ENCODE measurements at regions not wholly inside any gene's neighbourhood (a gene's known extent, or its start where the extent isn't known, plus 50 kb on each side); places are given as distances from the start of the nearest gene placed in this dataset.

- no peak for TF ChIP-seq CTCF (conservative IDR thresholded peaks at IDR 0.05; ENCODE audit: low read depth, low read length)
Measured at GRCh38 chr5:167155387-167156005, 1135.9 kb upstream of the WWC1 start.

GRCh38 chr5:167156446-167156845 lies 1135.0 kb upstream of the WWC1 start:
- TF ChIP-seq CTCF (conservative IDR thresholded peaks at IDR 0.05; ENCODE audit: low read depth, low read length), result no peak
- DNase-seq (ENCODE audit: low read depth), result no peak
- H3K4me3 ChIP-seq (ENCODE audit: low read length), result no peak overlapping the region

More at GRCh38 chr5:167155387-167156005, 1135.9 kb upstream of the WWC1 start:
- DNase-seq (ENCODE audit: low read depth), result no peak
- no peak overlapping the region for H3K4me3 ChIP-seq (ENCODE audit: low read length)

DNA sequence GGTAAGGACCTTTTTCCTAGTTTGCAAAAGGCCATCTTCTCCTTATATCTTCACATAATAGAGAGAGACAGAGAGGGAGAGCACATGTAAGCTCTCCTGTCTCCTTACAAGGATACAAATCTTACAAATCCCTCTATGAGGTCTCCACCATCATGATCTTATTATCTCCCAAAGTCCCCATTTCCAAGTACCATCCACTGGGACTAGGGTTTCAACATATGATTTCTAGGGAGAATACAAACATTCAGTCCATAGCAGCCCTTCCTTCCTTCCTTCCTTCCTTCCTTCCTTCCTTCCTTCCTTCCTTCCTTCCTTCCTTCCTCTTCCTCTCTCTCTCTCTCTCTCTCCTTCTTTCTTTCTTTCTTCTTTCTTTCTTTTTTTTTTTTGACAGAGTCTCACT lies 1132.9 kb upstream of the WWC1 start:
- TF ChIP-seq CTCF (conservative IDR thresholded peaks at IDR 0.05; ENCODE audit: low read depth, low read length), result no peak
- DNase-seq (ENCODE audit: low read depth), result no peak
- no peak overlapping the region for H3K4me3 ChIP-seq (ENCODE audit: low read length)

DNA sequence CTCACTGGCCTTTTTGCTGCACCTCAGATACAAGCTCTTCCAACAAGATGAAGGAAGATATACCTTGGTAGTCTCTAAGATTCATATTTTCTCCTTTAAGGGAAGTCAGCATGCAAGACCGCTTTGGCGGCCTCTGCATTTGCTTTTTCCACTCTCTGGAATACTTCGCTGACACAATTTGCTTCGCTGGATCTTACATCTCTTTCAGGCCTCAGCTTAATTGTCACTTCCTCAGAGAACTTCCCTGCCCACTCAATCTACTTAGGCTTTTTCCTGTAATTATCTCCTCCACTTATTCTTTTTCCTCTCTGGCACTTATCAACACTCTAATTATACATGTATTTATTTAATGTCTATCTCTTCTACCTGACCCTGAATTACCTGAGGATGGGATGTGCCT lies 1131.1 kb upstream of the WWC1 start:
- no peak overlapping the region for H3K4me3 ChIP-seq (ENCODE audit: low read length)
- TF ChIP-seq CTCF (conservative IDR thresholded peaks at IDR 0.05; ENCODE audit: low read depth, low read length), result no peak
- DNase-seq (ENCODE audit: low read depth), result no peak

DNA sequence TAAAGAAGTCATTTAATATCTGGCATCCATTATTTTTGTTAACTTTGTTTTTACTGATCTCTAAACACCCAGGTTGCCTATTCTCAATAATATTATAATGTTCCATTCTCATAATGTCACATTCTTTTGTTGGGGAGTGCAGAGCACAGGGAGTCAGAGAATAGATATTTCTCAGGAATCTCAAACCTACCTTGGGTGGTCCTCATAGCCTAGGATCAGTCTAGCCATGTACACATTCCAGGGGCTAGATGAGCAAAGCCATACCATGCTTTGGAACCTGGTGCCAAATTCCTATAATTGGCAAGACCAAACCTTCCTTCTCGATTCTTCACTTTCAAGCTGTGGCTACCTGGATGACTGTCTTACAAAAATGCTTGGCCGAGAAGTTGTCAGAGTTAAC lies 1124.7 kb upstream of the WWC1 start:
- TF ChIP-seq CTCF (conservative IDR thresholded peaks at IDR 0.05; ENCODE audit: low read depth, low read length), result no peak
- no peak overlapping the region for H3K4me3 ChIP-seq (ENCODE audit: low read length)
- DNase-seq (ENCODE audit: low read depth), result no peak

- H3K4me3 ChIP-seq (ENCODE audit: low read length), result no peak overlapping the region
- no peak for DNase-seq (ENCODE audit: low read depth)
- TF ChIP-seq CTCF (conservative IDR thresholded peaks at IDR 0.05; ENCODE audit: low read depth, low read length), result no peak
Measured at GRCh38 chr5:167167191-167167795, 1124.2 kb upstream of the WWC1 start.

DNA sequence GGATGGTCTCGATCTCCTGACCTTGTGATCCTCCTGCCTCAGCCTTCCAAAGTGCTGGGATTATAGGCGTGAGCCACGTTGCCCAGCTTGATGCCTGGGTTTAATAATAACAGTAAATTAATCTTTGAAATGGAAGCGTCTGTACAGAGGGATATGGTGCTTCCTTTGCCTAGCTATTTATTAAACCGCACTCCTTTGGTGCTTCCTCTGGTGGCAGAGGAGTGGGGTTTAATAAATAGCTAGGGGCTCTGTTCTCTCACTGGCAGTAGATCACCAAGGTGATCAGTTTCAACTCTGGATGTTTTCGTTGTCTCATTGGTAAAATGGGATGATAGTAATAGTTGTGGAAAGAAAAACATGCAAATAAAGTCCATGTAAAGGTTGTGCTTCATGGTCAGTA lies 1122.5 kb upstream of the WWC1 start:
- TF ChIP-seq CTCF (conservative IDR thresholded peaks at IDR 0.05; ENCODE audit: low read depth, low read length), result no peak
- DNase-seq (ENCODE audit: low read depth), result no peak
- no peak overlapping the region for H3K4me3 ChIP-seq (ENCODE audit: low read length)
